ENCODE measurements at regions not wholly inside any gene's neighbourhood (a gene's known extent, or its start where the extent isn't known, plus 50 kb on each side); places are given as distances from the start of the nearest gene placed in this dataset.

- ATAC-seq (no peak), DNase-seq (no peak)
- no peaks in the 10 kb centered on the region for H3K4me1 Mint-ChIP-seq (ENCODE audit: low read depth)
- H3K27ac Mint-ChIP-seq: no peak overlapping the region
- H3K4me3 Mint-ChIP-seq: no peak overlapping the region
- H3K9me3 Mint-ChIP-seq (ENCODE audit: insufficient read depth): peaks cover 4% of the 10 kb centered on the region
- ChIA-PET POLR2A (no interaction called here), CTCF (no interaction called here)
- H3K36me3 Mint-ChIP-seq (ENCODE audit: low read depth): no peaks in the 10 kb centered on the region
- no peaks in the 10 kb centered on the region for H3K27me3 Mint-ChIP-seq (ENCODE audit: low read depth)
These were observed 506.5 kb upstream of the MGMT start for GRCh38 chr10:128960517-128960916.

- peaks cover 4% of the 10 kb centered on the region for H3K9me3 Mint-ChIP-seq (ENCODE audit: insufficient read depth)
- DNase-seq (no peak), ATAC-seq (no peak)
- H3K4me3 Mint-ChIP-seq: no peak overlapping the region
- no peaks in the 10 kb centered on the region for H3K4me1 Mint-ChIP-seq (ENCODE audit: low read depth)
- CTCF ChIA-PET: no interaction called here
- POLR2A ChIA-PET: no interaction called here
- H3K27ac Mint-ChIP-seq: no peak overlapping the region
- H3K27me3 Mint-ChIP-seq (ENCODE audit: low read depth): no peaks in the 10 kb centered on the region
- H3K36me3 Mint-ChIP-seq (ENCODE audit: low read depth): no peaks in the 10 kb centered on the region
These were observed 504.9 kb upstream of the MGMT start for GRCh38 chr10:128962182-128962581.

- DNase-seq: no peak
- H3K4me1 Mint-ChIP-seq (ENCODE audit: low read depth): no peaks in the 10 kb centered on the region
- ATAC-seq: no peak
- ChIA-PET POLR2A (no interaction called here), CTCF (no interaction called here)
- H3K4me3 Mint-ChIP-seq: no peak overlapping the region
- no peaks in the 10 kb centered on the region for H3K36me3 Mint-ChIP-seq (ENCODE audit: low read depth)
- H3K27me3 Mint-ChIP-seq (ENCODE audit: low read depth): no peaks in the 10 kb centered on the region
- H3K27ac Mint-ChIP-seq: no peak overlapping the region
- peaks cover 4% of the 10 kb centered on the region for H3K9me3 Mint-ChIP-seq (ENCODE audit: insufficient read depth)
These were observed 503.6 kb upstream of the MGMT start for GRCh38 chr10:128963211-128964099.

- Mint-ChIP-seq H3K4me1 (ENCODE audit: low read depth) (no peaks in the 10 kb centered on the region), H3K9me3 (ENCODE audit: insufficient read depth) (peaks cover 4% of the 10 kb centered on the region), H3K36me3 (ENCODE audit: low read depth) (no peaks in the 10 kb centered on the region), H3K27me3 (ENCODE audit: low read depth) (no peaks in the 10 kb centered on the region), H3K4me3 (no peak overlapping the region), H3K27ac (no peak overlapping the region)
- DNase-seq (no peak), ATAC-seq (no peak)
- ChIA-PET CTCF (no interaction called here), POLR2A (no interaction called here)
These were observed 503.0 kb upstream of the MGMT start for GRCh38 chr10:128964100-128964403.

GRCh38 chr10:128967980-128968756 is 498.9 kb upstream of the MGMT start:
- ChIA-PET POLR2A (no interaction called here), CTCF (no interaction called here)
- ATAC-seq: no peak
- Mint-ChIP-seq H3K27me3 (ENCODE audit: low read depth) (peaks cover 2% of the 10 kb centered on the region), H3K4me1 (ENCODE audit: low read depth) (no peaks in the 10 kb centered on the region), H3K4me3 (no peak overlapping the region), H3K27ac (no peak overlapping the region), H3K36me3 (ENCODE audit: low read depth) (no peaks in the 10 kb centered on the region), H3K9me3 (ENCODE audit: insufficient read depth) (peaks cover 4% of the 10 kb centered on the region)
- no peak for DNase-seq

- DNase-seq (no peak), ATAC-seq (no peak)
- POLR2A ChIA-PET: no interaction called here
- Mint-ChIP-seq H3K4me3 (no peak overlapping the region), H3K36me3 (ENCODE audit: low read depth) (no peaks in the 10 kb centered on the region), H3K9me3 (ENCODE audit: insufficient read depth) (peaks cover 4% of the 10 kb centered on the region), H3K27me3 (ENCODE audit: low read depth) (peaks cover 2% of the 10 kb centered on the region), H3K27ac (no peak overlapping the region), H3K4me1 (ENCODE audit: low read depth) (no peaks in the 10 kb centered on the region)
- CTCF ChIA-PET: no interaction called here
These were observed 497.5 kb upstream of the MGMT start for GRCh38 chr10:128969551-128969950.

- ChIA-PET POLR2A (no interaction called here), CTCF (no interaction called here)
- no peaks in the 10 kb centered on the region for H3K9me3 Mint-ChIP-seq (ENCODE audit: insufficient read depth)
- no peak for DNase-seq
- no peak overlapping the region for H3K4me3 Mint-ChIP-seq
- H3K27ac Mint-ChIP-seq: no peak overlapping the region
- peaks cover 2% of the 10 kb centered on the region for H3K27me3 Mint-ChIP-seq (ENCODE audit: low read depth)
- H3K4me1 Mint-ChIP-seq (ENCODE audit: low read depth): no peaks in the 10 kb centered on the region
- ATAC-seq: no peak
- no peaks in the 10 kb centered on the region for H3K36me3 Mint-ChIP-seq (ENCODE audit: low read depth)
These were observed 495.5 kb upstream of the MGMT start for GRCh38 chr10:128971374-128972035.

- Mint-ChIP-seq H3K27ac (no peak overlapping the region), H3K9me3 (ENCODE audit: insufficient read depth) (no peaks in the 10 kb centered on the region), H3K27me3 (ENCODE audit: low read depth) (peaks cover 2% of the 10 kb centered on the region), H3K4me1 (ENCODE audit: low read depth) (no peaks in the 10 kb centered on the region), H3K36me3 (ENCODE audit: low read depth) (no peaks in the 10 kb centered on the region), H3K4me3 (no peak overlapping the region)
- ATAC-seq: no peak
- ChIA-PET CTCF (no interaction called here), POLR2A (no interaction called here)
- DNase-seq: no peak
These were observed 495.0 kb upstream of the MGMT start for GRCh38 chr10:128972036-128972405.

- CTCF ChIA-PET: no interaction called here
- Mint-ChIP-seq H3K4me1 (ENCODE audit: low read depth) (no peaks in the 10 kb centered on the region), H3K36me3 (ENCODE audit: low read depth) (no peaks in the 10 kb centered on the region), H3K27me3 (ENCODE audit: low read depth) (peaks cover 2% of the 10 kb centered on the region), H3K27ac (no peak overlapping the region), H3K9me3 (ENCODE audit: insufficient read depth) (no peaks in the 10 kb centered on the region), H3K4me3 (no peak overlapping the region)
- POLR2A ChIA-PET: no interaction called here
- no peak for ATAC-seq
- no peak for DNase-seq
These were observed 493.8 kb upstream of the MGMT start for GRCh38 chr10:128973221-128973620.

- ATAC-seq (no peak), DNase-seq (no peak)
- Mint-ChIP-seq H3K4me1 (ENCODE audit: low read depth) (no peaks in the 10 kb centered on the region), H3K9me3 (ENCODE audit: insufficient read depth) (no peaks in the 10 kb centered on the region), H3K4me3 (no peak overlapping the region), H3K27me3 (ENCODE audit: low read depth) (no peaks in the 10 kb centered on the region), H3K36me3 (ENCODE audit: low read depth) (no peaks in the 10 kb centered on the region), H3K27ac (no peak overlapping the region)
- ChIA-PET CTCF (no interaction called here), POLR2A (no interaction called here)
These were observed 490.2 kb upstream of the MGMT start for GRCh38 chr10:128976856-128977255.

- H3K36me3 Mint-ChIP-seq (ENCODE audit: low read depth): no peaks in the 10 kb centered on the region
- CTCF ChIA-PET: no interaction called here
- H3K27ac Mint-ChIP-seq: no peak overlapping the region
- H3K27me3 Mint-ChIP-seq (ENCODE audit: low read depth): no peaks in the 10 kb centered on the region
- ATAC-seq: no peak
- no peaks in the 10 kb centered on the region for H3K9me3 Mint-ChIP-seq (ENCODE audit: insufficient read depth)
- H3K4me3 Mint-ChIP-seq: no peak overlapping the region
- DNase-seq: no peak
- H3K4me1 Mint-ChIP-seq (ENCODE audit: low read depth): no peaks in the 10 kb centered on the region
- POLR2A ChIA-PET: no interaction called here
These were observed 488.8 kb upstream of the MGMT start for GRCh38 chr10:128978211-128978610.

- no peaks in the 10 kb centered on the region for H3K36me3 Mint-ChIP-seq (ENCODE audit: low read depth)
- POLR2A ChIA-PET: no interaction called here
- CTCF ChIA-PET: no interaction called here
- ATAC-seq (no peak), DNase-seq (no peak)
- no peak overlapping the region for H3K27ac Mint-ChIP-seq
- no peaks in the 10 kb centered on the region for H3K27me3 Mint-ChIP-seq (ENCODE audit: low read depth)
- no peak overlapping the region for H3K4me3 Mint-ChIP-seq
- no peaks in the 10 kb centered on the region for H3K4me1 Mint-ChIP-seq (ENCODE audit: low read depth)
- no peaks in the 10 kb centered on the region for H3K9me3 Mint-ChIP-seq (ENCODE audit: insufficient read depth)
These were observed 487.6 kb upstream of the MGMT start for GRCh38 chr10:128979405-128979804.
